Astrocyte (in vitro differentiated cells and primary cell): ENCODE measurements at regions not wholly inside any gene's neighbourhood (a gene's known extent, or its start where the extent isn't known, plus 50 kb on each side); places are given as distances from the start of the nearest gene placed in this dataset.

Source experiments
- DNase-seq: peaks from one replicate; pipeline ENCODE4 v3.0.0-alpha.2; 2010; ENCODE audit warnings: low read depth
- FAIRE-seq: peaks from 2 replicates; lab custom pipeline; 2011; peaks lifted over from hg19 to GRCh38; lab: Jason Lieb, UNC
- H2AFZ ChIP-seq: 2 replicates; pipeline ENCODE4 v1.6.0; 2012; ENCODE audit warnings: low read depth, low read length, inconsistent platforms
- H3K27ac ChIP-seq: 2 replicates; pipeline ENCODE4 v1.5.1; 2011; ENCODE audit warnings: low read depth, low read length, inconsistent platforms
- H3K27me3 ChIP-seq: 2 replicates; pipeline ENCODE4 v1.6.0; 2011; ENCODE audit warnings: low read length, inconsistent platforms; ENCODE audit not compliant: insufficient read depth
- H3K36me3 ChIP-seq: 2 replicates; pipeline ENCODE4 v1.5.1; 2011; ENCODE audit warnings: low read length, inconsistent platforms; ENCODE audit not compliant: insufficient read depth
- H3K4me1 ChIP-seq: 2 replicates; pipeline ENCODE4 v1.5.1; 2011; ENCODE audit warnings: low read length, inconsistent platforms; ENCODE audit not compliant: insufficient read depth
- H3K4me2 ChIP-seq: 2 replicates; pipeline ENCODE4 v1.6.0; 2012; ENCODE audit warnings: low read length, inconsistent platforms
- H3K4me3 ChIP-seq: 2 replicates; pipeline ENCODE4 v1.5.1; 2011; ENCODE audit warnings: low read depth, mild to moderate bottlenecking, low read length, inconsistent platforms; ENCODE audit not compliant: insufficient read depth
- H3K79me2 ChIP-seq: 2 replicates; pipeline ENCODE4 v1.6.0; 2012; ENCODE audit warnings: mild to moderate bottlenecking, low read length, inconsistent platforms; ENCODE audit not compliant: insufficient read depth
- H3K9ac ChIP-seq: 2 replicates; pipeline ENCODE4 v1.6.0; 2012; ENCODE audit warnings: mild to moderate bottlenecking, low read length, inconsistent platforms
- H3K9me3 ChIP-seq: 2 replicates; pipeline ENCODE4 v1.5.1; 2012; ENCODE audit warnings: low read depth, mild to moderate bottlenecking, low read length, inconsistent platforms; ENCODE audit not compliant: insufficient read depth
- H4K20me1 ChIP-seq: 2 replicates; pipeline ENCODE4 v1.6.0; 2012; ENCODE audit warnings: low read length, inconsistent platforms; ENCODE audit not compliant: insufficient read depth
- H3K27ac Mint-ChIP-seq: one replicate; pipeline ENCODE4 v1.8.0; 2021; ENCODE audit warnings: mild to moderate bottlenecking, mixed read lengths; ENCODE audit not compliant: unreplicated experiment
- H3K27me3 Mint-ChIP-seq: one replicate; pipeline ENCODE4 v1.8.0; 2021; ENCODE audit warnings: low read depth, mixed read lengths; ENCODE audit not compliant: unreplicated experiment
- H3K36me3 Mint-ChIP-seq: one replicate; pipeline ENCODE4 v1.8.0; 2021; ENCODE audit warnings: low read depth, mixed read lengths; ENCODE audit not compliant: unreplicated experiment
- H3K4me1 Mint-ChIP-seq: one replicate; pipeline ENCODE4 v1.8.0; 2021; ENCODE audit warnings: low read depth, mixed read lengths; ENCODE audit not compliant: unreplicated experiment
- H3K4me3 Mint-ChIP-seq: one replicate; pipeline ENCODE4 v1.8.0; 2021; ENCODE audit warnings: mild to moderate bottlenecking, moderate library complexity, mixed read lengths; ENCODE audit not compliant: unreplicated experiment
- H3K9me3 Mint-ChIP-seq: one replicate; pipeline ENCODE4 v1.8.0; 2021; ENCODE audit warnings: mild to moderate bottlenecking, mixed read lengths; ENCODE audit not compliant: unreplicated experiment
- EZH2 ChIP-seq: IDR thresholded peaks from 2 replicates; pipeline ENCODE4 v1.6.1; 2012; ENCODE audit warnings: mild to moderate bottlenecking, low read length, inconsistent platforms; ENCODE audit not compliant: insufficient read depth
- TF ChIP-seq, protein P1 (sequence below): IDR thresholded peaks from 2 replicates; pipeline ENCODE4 v1.5.1; 2011; ENCODE audit warnings: low read depth, mild to moderate bottlenecking, inconsistent platforms, low read length, moderate library complexity; ENCODE audit not compliant: insufficient read depth

GRCh38 chr11:20247591-20248007 lies 87.3 kb upstream of the DBX1 start:
- Histone ChIP-seq H2AFZ (no peak overlapping the region), H3K9ac (no peak overlapping the region), H3K79me2 (no peaks in the 10 kb centered on the region), H3K36me3 (no peaks in the 10 kb centered on the region), H3K4me1 (no peaks in the 10 kb centered on the region), H4K20me1 (no peaks in the 10 kb centered on the region), H3K27ac (no peak overlapping the region), H3K27me3 (peaks cover 8% of the 10 kb centered on the region), H3K9me3 (no peaks in the 10 kb centered on the region), H3K4me2 (no peak overlapping the region), H3K4me3 (no peak overlapping the region)
- peaks cover 7% of the 10 kb centered on the region for H3K27me3 Mint-ChIP-seq
- FAIRE-seq = no peak
- no peaks in the 10 kb centered on the region for H3K4me1 Mint-ChIP-seq
- no peaks in the 10 kb centered on the region for H3K36me3 Mint-ChIP-seq
- no peak for TF ChIP-seq EZH2
- TF ChIP-seq, protein P1, sequence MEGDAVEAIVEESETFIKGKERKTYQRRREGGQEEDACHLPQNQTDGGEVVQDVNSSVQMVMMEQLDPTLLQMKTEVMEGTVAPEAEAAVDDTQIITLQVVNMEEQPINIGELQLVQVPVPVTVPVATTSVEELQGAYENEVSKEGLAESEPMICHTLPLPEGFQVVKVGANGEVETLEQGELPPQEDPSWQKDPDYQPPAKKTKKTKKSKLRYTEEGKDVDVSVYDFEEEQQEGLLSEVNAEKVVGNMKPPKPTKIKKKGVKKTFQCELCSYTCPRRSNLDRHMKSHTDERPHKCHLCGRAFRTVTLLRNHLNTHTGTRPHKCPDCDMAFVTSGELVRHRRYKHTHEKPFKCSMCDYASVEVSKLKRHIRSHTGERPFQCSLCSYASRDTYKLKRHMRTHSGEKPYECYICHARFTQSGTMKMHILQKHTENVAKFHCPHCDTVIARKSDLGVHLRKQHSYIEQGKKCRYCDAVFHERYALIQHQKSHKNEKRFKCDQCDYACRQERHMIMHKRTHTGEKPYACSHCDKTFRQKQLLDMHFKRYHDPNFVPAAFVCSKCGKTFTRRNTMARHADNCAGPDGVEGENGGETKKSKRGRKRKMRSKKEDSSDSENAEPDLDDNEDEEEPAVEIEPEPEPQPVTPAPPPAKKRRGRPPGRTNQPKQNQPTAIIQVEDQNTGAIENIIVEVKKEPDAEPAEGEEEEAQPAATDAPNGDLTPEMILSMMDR = no peak
- DNase-seq = peak; percentile 11
- no peak overlapping the region for H3K4me3 Mint-ChIP-seq
- H3K27ac Mint-ChIP-seq = no peak overlapping the region
- H3K9me3 Mint-ChIP-seq = peaks cover 4% of the 10 kb centered on the region

DNA sequence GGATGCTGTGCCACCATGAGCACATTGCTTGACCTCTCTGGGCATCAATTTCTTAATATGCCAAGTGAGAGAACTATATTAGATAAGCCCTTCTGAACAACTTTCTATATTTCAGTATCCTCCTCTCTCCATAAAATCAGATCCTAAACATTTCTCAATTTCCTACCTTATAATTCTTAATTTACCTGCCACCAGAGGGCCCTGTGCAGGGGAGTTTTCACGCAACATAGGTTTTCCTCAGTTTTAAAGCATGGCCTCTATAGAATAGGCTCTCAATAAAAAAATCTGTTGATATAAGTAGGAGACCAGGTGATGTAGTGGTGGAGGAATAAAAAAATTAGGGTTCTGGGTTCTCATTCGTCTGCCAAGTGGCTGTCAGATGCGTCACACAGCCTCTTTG lies 83.7 kb upstream of the DBX1 start:
- H3K9ac ChIP-seq = no peak overlapping the region
- H3K9me3 ChIP-seq = no peaks in the 10 kb centered on the region
- DNase-seq = no peak
- H4K20me1 ChIP-seq = no peaks in the 10 kb centered on the region
- Mint-ChIP-seq H3K27ac (no peak overlapping the region), H3K4me3 (no peak overlapping the region), H3K4me1 (no peaks in the 10 kb centered on the region), H3K27me3 (no peaks in the 10 kb centered on the region), H3K9me3 (peaks cover 7% of the 10 kb centered on the region), H3K36me3 (no peaks in the 10 kb centered on the region)
- H3K79me2 ChIP-seq = no peaks in the 10 kb centered on the region
- no peaks in the 10 kb centered on the region for H3K4me1 ChIP-seq
- TF ChIP-seq EZH2 = no peak
- TF ChIP-seq, protein P1 = peak; percentile 27
- H3K36me3 ChIP-seq = no peaks in the 10 kb centered on the region
- no peak for FAIRE-seq
- H3K4me3 ChIP-seq = no peak overlapping the region
- H3K4me2 ChIP-seq = no peak overlapping the region
- H3K27me3 ChIP-seq = peaks cover 4% of the 10 kb centered on the region
- no peak overlapping the region for H2AFZ ChIP-seq
- no peak overlapping the region for H3K27ac ChIP-seq

DNA sequence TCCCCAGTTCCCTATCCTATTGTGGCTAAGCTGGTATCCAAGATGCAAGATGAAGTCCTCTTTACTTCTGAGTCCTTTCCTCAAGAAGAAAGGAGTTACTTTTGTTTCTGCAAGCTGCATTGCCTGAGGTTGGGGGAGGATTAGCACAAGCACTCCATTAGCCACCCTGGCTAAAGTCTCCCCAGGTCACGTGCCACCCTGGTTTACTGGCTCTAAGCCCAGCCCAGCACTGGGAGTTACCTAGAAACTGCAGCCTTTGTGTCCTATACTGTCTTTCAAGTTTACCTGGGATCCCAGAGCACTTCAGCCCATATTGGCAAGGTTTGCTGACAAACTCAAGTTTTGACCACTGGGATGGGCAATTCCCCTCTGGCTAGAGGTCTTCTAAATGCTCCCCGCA lies 78.4 kb upstream of the DBX1 start:
- no peaks in the 10 kb centered on the region for H3K9me3 ChIP-seq
- no peaks in the 10 kb centered on the region for H3K36me3 ChIP-seq
- H3K36me3 Mint-ChIP-seq = no peaks in the 10 kb centered on the region
- DNase-seq = no peak
- H3K9me3 Mint-ChIP-seq = peaks cover 12% of the 10 kb centered on the region
- no peak overlapping the region for H3K4me2 ChIP-seq
- no peaks in the 10 kb centered on the region for H3K27me3 ChIP-seq
- H3K79me2 ChIP-seq = no peaks in the 10 kb centered on the region
- TF ChIP-seq, protein P1 = no peak
- no peak for TF ChIP-seq EZH2
- no peak overlapping the region for H3K4me3 Mint-ChIP-seq
- H4K20me1 ChIP-seq = no peaks in the 10 kb centered on the region
- no peaks in the 10 kb centered on the region for H3K4me1 ChIP-seq
- no peaks in the 10 kb centered on the region for H3K4me1 Mint-ChIP-seq
- no peaks in the 10 kb centered on the region for H3K27me3 Mint-ChIP-seq
- H3K27ac ChIP-seq = no peak overlapping the region
- H3K27ac Mint-ChIP-seq = no peak overlapping the region
- no peak overlapping the region for H3K9ac ChIP-seq
- H3K4me3 ChIP-seq = no peak overlapping the region
- no peak for FAIRE-seq
- no peak overlapping the region for H2AFZ ChIP-seq
